ENCODE measurements at regions not wholly inside any gene's neighbourhood (a gene's known extent, or its start where the extent isn't known, plus 50 kb on each side); places are given as distances from the start of the nearest gene placed in this dataset.

GRCh38 chr1:239868058-239868832, 223.4 kb upstream of the FMN2 start:
- Mint-ChIP-seq H3K9me3 (0 out of 2 replicates have a peak, but pooled peaks cover 9% of the 10 kb centered on the region), H3K4me1 (peaks cover 4% of the 10 kb centered on the region; the same call in 1 of the 2 replicates), H3K27ac (peak overlapping the region; percentile 75; the same call in 1 of the 2 replicates), H3K36me3 (no peaks in the 10 kb centered on the region), H3K4me3 (no peak overlapping the region), H3K27me3 (ENCODE audit: low read depth) (no peaks in the 10 kb centered on the region)
- CTCF ChIA-PET: interaction anchor here (0.7 to 1.5 kb wide), 2 partner anchors 135 to 137 kb away, joined by 3 read pairs; no protein-coding TSS in a partner anchor
- ATAC-seq (no peak; the same call in 1 of the 2 replicates), DNase-seq (ENCODE audit: low spot score) (no peak)
- POLR2A ChIA-PET: no interaction called here
- TF ChIP-seq AR (CRISPR knock-in tag; IDR thresholded peaks at IDR 0.05) (no peak), ZNF416 (CRISPR knock-in tag; IDR thresholded peaks at IDR 0.05) (no peak), ESRRA (CRISPR knock-in tag; IDR thresholded peaks at IDR 0.05; ENCODE audit: borderline replicate concordance) (no peak), TEAD4 (CRISPR knock-in tag; IDR thresholded peaks at IDR 0.05) (no peak)
- TF ChIP-seq, protein P1, sequence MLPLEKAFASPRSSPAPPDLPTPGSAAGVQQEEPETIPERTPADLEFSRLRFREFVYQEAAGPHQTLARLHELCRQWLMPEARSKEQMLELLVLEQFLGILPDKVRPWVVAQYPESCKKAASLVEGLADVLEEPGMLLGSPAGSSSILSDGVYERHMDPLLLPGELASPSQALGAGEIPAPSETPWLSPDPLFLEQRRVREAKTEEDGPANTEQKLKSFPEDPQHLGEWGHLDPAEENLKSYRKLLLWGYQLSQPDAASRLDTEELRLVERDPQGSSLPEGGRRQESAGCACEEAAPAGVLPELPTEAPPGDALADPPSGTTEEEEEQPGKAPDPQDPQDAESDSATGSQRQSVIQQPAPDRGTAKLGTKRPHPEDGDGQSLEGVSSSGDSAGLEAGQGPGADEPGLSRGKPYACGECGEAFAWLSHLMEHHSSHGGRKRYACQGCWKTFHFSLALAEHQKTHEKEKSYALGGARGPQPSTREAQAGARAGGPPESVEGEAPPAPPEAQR (CRISPR knock-in tag; IDR thresholded peaks at IDR 0.05): no peak
- TF ChIP-seq, protein P2, sequence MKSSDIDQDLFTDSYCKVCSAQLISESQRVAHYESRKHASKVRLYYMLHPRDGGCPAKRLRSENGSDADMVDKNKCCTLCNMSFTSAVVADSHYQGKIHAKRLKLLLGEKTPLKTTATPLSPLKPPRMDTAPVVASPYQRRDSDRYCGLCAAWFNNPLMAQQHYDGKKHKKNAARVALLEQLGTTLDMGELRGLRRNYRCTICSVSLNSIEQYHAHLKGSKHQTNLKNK (CRISPR knock-in tag; IDR thresholded peaks at IDR 0.05): no peak

GRCh38 chr1:239870194-239870593, 221.5 kb upstream of the FMN2 start:
- Mint-ChIP-seq H3K36me3 (no peaks in the 10 kb centered on the region), H3K27me3 (ENCODE audit: low read depth) (no peaks in the 10 kb centered on the region), H3K4me3 (no peak overlapping the region), H3K4me1 (peaks cover 4% of the 10 kb centered on the region), H3K9me3 (0 out of 2 replicates have a peak, but pooled peaks cover 5% of the 10 kb centered on the region), H3K27ac (peak overlapping the region; percentile 11; the same call in 1 of the 2 replicates)
- ATAC-seq (no peak), DNase-seq (ENCODE audit: low spot score) (no peak)
- CTCF ChIA-PET: no interaction called here
- POLR2A ChIA-PET: no interaction called here
- TF ChIP-seq NR1H2 (CRISPR knock-in tag; IDR thresholded peaks at IDR 0.05): no peak
- no peak for TF ChIP-seq ZBTB43 (CRISPR knock-in tag; IDR thresholded peaks at IDR 0.05)
- TF ChIP-seq, protein P3, sequence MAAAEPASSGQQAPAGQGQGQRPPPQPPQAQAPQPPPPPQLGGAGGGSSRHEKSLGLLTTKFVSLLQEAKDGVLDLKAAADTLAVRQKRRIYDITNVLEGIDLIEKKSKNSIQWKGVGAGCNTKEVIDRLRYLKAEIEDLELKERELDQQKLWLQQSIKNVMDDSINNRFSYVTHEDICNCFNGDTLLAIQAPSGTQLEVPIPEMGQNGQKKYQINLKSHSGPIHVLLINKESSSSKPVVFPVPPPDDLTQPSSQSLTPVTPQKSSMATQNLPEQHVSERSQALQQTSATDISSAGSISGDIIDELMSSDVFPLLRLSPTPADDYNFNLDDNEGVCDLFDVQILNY (CRISPR knock-in tag; IDR thresholded peaks at IDR 0.05): no peak
- TF ChIP-seq CREB1 (CRISPR knock-in tag; IDR thresholded peaks at IDR 0.05): no peak
- TF ChIP-seq ZNF532 (CRISPR knock-in tag; IDR thresholded peaks at IDR 0.05; ENCODE audit: borderline replicate concordance): no peak
- TF ChIP-seq JAZF1 (CRISPR knock-in tag; IDR thresholded peaks at IDR 0.05): no peak
- no peak for TF ChIP-seq CBFB (CRISPR knock-in tag; IDR thresholded peaks at IDR 0.05; ENCODE audit: low read depth)
- no peak for TF ChIP-seq ZNF416 (CRISPR knock-in tag; IDR thresholded peaks at IDR 0.05)
- TF ChIP-seq ZNF317 (CRISPR knock-in tag; IDR thresholded peaks at IDR 0.05; ENCODE audit: borderline replicate concordance, low read depth): no peak
- TF ChIP-seq NR3C1 (CRISPR knock-in tag; conservative IDR thresholded peaks at IDR 0.05; ENCODE audit: low read depth): no peak
- TF ChIP-seq SP1 (CRISPR knock-in tag; conservative IDR thresholded peaks at IDR 0.05): no peak
- TF ChIP-seq OVOL2 (CRISPR knock-in tag; IDR thresholded peaks at IDR 0.05; ENCODE audit: borderline replicate concordance): no peak
- no peak for TF ChIP-seq CREM (CRISPR knock-in tag; IDR thresholded peaks at IDR 0.05)
- no peak for TF ChIP-seq HMGA2 (CRISPR knock-in tag; IDR thresholded peaks at IDR 0.05)

Data from WTC11 (cell line).